NCI-H446 (cell line): ENCODE measurements at regions not wholly inside any gene's neighbourhood (a gene's known extent, or its start where the extent isn't known, plus 50 kb on each side); places are given as distances from the start of the nearest gene placed in this dataset.
"Not testable (repeated sequence)": the region's sequence is repeated elsewhere in the genome, so short reads cannot be mapped to it uniquely, and the experiment has no call there.

Experiments
- DNase-seq, 2 experiments: peaks; one replicate each; lab custom pipeline; 2025; lab: John Stamatoyannopoulos, UW

- DNase-seq, result not testable (repeated sequence)
Observed at GRCh38 chr2:242108797-242109500, 239.4 kb downstream of the RTP5 start.

GRCh38 chr2:242109819-242110218 lies 240.3 kb downstream of the RTP5 start:
- DNase-seq, result not testable (repeated sequence)

DNA sequence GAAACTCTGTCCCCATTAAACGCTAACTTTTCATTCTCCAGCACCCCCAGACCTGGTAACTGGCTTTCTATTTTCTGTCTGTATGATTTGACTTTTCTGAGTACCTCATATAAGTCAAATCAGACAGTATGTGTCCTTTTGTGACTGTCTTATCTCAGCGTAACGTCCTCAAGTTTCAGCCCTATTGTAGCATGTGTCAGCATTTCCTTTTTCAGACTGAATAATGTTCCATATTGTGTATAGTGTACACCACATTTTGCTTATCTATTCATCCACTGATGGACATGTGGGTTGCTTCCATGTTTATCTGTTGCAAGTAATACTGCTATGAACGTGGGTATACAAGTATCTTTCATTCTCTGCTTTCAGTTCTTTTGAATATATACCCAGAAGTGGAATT lies 242.4 kb downstream of the RTP5 start:
- DNase-seq, result not testable (repeated sequence)

DNA sequence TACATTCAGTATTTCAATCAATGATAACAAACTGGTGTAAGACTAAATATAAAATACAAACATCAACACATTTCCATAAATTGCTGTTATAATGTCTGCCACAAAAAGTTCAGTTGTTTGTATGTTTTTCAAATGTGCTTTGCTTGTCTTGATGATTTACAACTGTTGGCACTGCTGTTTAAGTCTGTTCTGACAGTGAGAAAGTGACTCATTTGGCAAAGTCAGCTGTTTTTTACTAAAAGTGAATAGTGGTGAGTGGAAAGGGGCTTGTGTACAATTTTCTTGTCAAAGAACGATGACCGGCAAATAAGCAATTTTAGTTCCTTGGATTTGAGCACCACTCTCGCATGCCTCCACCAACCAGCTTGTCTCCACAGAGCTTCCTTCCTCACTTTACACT lies 244.0 kb downstream of the RTP5 start:
- DNase-seq, result not testable (repeated sequence)

- DNase-seq, result not testable (repeated sequence)
Observed at GRCh38 chr2:242116676-242117075, 247.1 kb downstream of the RTP5 start.

GRCh38 chr2:242117305-242117704 lies 247.8 kb downstream of the RTP5 start:
- not testable (repeated sequence) for DNase-seq

DNA sequence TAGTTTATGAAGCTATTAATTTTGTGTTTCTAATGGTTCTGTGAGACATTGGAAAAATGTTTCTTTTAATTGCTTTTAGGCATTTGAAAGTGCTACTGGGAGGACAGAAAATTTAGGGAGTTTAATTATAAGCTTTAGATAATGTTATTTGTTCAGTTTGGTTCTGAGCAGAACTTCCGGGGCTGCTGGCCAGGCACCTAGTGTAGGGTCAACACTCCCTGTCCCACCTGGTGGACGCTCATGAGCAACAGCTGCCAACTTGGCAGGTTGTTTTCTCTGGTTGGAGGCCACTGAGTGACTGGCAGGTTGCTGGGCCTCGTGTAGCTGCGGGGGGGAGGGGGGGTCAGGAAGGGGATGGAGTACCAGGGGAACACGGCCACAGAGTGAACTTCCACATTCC lies 250.2 kb downstream of the RTP5 start:
- not testable (repeated sequence) for DNase-seq

GRCh38 chr2:242130682-242131081 lies 261.2 kb downstream of the RTP5 start:
- DNase-seq, result not testable (repeated sequence)

DNA sequence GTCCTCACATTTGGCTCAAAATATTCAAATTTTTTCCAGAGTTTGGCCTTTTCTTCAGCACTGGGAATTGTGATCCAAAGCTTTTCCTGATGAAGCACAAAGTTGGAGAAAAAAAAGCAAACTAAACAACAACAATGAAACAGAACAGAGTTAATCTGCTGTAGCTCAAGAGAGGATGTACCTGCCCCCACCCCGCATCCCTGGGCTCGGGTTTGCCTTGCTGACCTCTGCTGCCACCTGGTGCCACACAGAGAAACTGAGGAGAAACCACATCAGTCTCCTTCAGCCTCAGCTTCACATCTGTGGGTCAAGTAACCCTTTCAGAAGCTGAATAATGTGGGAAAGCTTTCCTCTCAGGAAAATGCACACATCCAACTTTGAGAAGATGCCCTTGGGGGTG lies 290.4 kb downstream of the RTP5 start:
- DNase-seq, result not testable (repeated sequence)

DNA sequence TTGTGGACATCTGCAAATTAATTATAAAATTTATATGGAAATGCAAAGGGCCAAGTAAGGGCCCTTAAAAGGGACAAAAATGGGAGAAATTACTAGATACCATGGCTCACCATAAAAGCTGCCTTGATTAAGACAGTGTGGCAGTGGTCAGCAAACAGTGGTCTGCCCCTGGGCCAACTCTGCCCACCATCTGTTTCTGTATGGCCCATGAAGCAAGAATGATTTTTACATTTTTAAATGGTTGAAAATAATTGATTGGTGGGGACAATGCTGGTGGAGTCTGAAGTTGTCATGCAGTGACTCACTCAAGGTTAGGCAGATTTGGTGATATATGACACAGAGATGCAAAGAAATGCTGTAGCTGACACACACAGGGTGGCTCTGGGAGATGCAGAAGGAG lies 295.6 kb downstream of the RTP5 start:
- DNase-seq, result not testable (repeated sequence)

- DNase-seq, result not testable (repeated sequence)
Observed at GRCh38 chr2:242171290-242171689, 301.8 kb downstream of the RTP5 start.
